ENCODE measurements at regions not wholly inside any gene's neighbourhood (a gene's known extent, or its start where the extent isn't known, plus 50 kb on each side); places are given as distances from the start of the nearest gene placed in this dataset.

- Histone ChIP-seq H3K36me3 (no peaks in the 10 kb centered on the region), H3K9me3 (no peaks in the 10 kb centered on the region), H3K27me3 (no peaks in the 10 kb centered on the region), H3K4me3 (no peak overlapping the region)
- no peak for DNase-seq
Measured at GRCh38 chr3:159825216-159825854, 163.3 kb upstream of the IL12A start.

DNA sequence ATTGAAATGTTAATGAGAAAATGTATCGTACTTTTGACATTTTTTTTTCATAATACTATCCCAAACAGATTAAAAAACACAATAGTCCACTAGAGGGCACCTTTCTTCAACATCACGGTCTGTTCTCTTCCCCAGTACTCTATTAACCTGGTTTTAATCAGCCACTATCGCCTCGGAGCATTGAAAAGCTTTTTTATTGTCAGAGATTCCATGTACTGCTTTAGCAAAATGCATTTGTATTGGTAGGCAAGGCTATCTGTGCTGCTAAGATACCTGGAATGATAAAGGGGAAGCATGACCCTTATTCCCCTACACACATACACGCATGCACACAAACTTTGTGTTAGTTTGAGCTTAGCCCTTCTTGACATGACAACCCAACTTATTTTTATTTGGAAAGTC lies 160.1 kb upstream of the IL12A start:
- Histone ChIP-seq H3K9me3 (no peaks in the 10 kb centered on the region), H3K4me3 (no peak overlapping the region), H3K36me3 (no peaks in the 10 kb centered on the region), H3K27me3 (no peaks in the 10 kb centered on the region)
- DNase-seq = no peak

GRCh38 chr3:159829056-159829455 lies 159.6 kb upstream of the IL12A start:
- Histone ChIP-seq H3K9me3 (no peaks in the 10 kb centered on the region), H3K27me3 (no peaks in the 10 kb centered on the region), H3K4me3 (no peak overlapping the region), H3K36me3 (no peaks in the 10 kb centered on the region)
- DNase-seq = no peak

- no peaks in the 10 kb centered on the region for H3K27me3 ChIP-seq
- no peak overlapping the region for H3K4me3 ChIP-seq
- no peaks in the 10 kb centered on the region for H3K9me3 ChIP-seq
- peak; percentile 90 for DNase-seq
- no peaks in the 10 kb centered on the region for H3K36me3 ChIP-seq
Measured at GRCh38 chr3:159829539-159830227, 159.0 kb upstream of the IL12A start.

GRCh38 chr3:159830523-159831154 lies 158.0 kb upstream of the IL12A start:
- Histone ChIP-seq H3K4me3 (no peak overlapping the region), H3K36me3 (no peaks in the 10 kb centered on the region), H3K27me3 (no peaks in the 10 kb centered on the region), H3K9me3 (no peaks in the 10 kb centered on the region)
- DNase-seq = no peak

DNA sequence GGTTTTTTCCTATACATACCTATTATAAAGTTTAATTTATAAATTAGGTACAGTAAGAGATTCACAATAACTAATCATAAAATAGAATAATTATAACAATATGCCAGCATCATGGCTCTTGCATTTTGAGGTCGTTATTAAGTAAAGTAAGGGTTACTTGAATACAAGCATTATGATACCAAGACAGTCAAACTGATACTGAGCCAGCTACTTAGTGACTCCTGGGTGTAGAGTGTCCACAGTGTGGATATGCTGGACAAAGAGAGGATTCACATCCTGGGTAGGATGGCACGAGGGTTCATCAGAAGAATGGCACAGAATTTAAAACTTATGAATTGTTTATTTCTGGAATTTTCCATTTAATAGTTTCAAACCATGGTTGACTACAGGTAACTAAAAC lies 157.2 kb upstream of the IL12A start:
- H3K9me3 ChIP-seq = no peaks in the 10 kb centered on the region

GRCh38 chr3:159832024-159832423 lies 156.6 kb upstream of the IL12A start:
- no peak overlapping the region for H3K4me3 ChIP-seq
- DNase-seq = no peak
- no peaks in the 10 kb centered on the region for H3K9me3 ChIP-seq
- H3K36me3 ChIP-seq = no peaks in the 10 kb centered on the region
- no peaks in the 10 kb centered on the region for H3K27me3 ChIP-seq

More for the DNA sequence above, 157.2 kb upstream of the IL12A start:
- Histone ChIP-seq H3K4me3 (no peak overlapping the region), H3K36me3 (no peaks in the 10 kb centered on the region), H3K27me3 (no peaks in the 10 kb centered on the region)
- no peak for DNase-seq

DNA sequence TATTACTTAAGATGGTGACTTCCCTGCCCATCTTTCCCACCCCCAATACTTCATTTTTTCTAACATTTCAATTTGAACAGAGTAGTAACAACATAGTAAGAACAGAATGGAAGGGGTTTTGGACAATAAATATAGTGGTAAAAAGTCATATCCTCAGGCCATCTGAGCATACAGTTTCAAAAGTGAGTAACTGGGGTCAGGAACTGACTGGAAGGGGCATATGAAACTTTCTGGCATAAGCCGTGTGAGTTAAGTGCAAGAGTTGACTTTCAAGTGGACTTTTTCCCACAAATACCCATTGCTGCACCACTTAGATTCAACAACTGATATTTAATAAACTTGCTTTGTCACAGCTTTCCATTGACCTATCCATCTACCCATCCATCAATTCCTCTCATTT lies 153.5 kb upstream of the IL12A start:
- no peaks in the 10 kb centered on the region for H3K36me3 ChIP-seq
- no peak overlapping the region for H3K4me3 ChIP-seq
- no peak for DNase-seq
- H3K9me3 ChIP-seq = no peaks in the 10 kb centered on the region
- H3K27me3 ChIP-seq = no peaks in the 10 kb centered on the region

DNA sequence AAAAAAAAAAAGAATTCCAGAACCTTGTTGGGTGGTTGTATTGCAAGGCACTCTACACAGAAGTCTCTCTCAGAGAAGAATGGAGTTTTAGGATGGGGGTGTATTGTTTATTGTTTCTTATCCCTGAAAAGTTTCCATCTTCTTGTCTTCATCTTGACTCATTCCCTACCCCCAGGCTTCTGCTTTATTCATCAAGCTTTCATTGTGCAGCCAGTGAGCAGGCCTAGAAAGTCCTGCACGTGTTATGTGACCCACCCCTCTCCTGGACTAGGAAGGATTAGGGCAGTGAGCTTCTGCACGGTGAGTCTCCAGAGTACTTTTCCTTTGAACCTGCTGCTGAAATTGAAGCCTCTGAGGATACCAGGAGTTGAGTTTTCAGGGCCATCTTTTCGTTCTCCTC lies 150.9 kb upstream of the IL12A start:
- no peak overlapping the region for H3K4me3 ChIP-seq
- H3K27me3 ChIP-seq = no peaks in the 10 kb centered on the region
- no peaks in the 10 kb centered on the region for H3K36me3 ChIP-seq
- H3K9me3 ChIP-seq = no peaks in the 10 kb centered on the region
- DNase-seq = no peak

- Histone ChIP-seq H3K9me3 (no peaks in the 10 kb centered on the region), H3K4me3 (no peak overlapping the region), H3K27me3 (no peaks in the 10 kb centered on the region), H3K36me3 (no peaks in the 10 kb centered on the region)
- no peak for DNase-seq
Measured at GRCh38 chr3:159838938-159839337, 149.7 kb upstream of the IL12A start.

DNA sequence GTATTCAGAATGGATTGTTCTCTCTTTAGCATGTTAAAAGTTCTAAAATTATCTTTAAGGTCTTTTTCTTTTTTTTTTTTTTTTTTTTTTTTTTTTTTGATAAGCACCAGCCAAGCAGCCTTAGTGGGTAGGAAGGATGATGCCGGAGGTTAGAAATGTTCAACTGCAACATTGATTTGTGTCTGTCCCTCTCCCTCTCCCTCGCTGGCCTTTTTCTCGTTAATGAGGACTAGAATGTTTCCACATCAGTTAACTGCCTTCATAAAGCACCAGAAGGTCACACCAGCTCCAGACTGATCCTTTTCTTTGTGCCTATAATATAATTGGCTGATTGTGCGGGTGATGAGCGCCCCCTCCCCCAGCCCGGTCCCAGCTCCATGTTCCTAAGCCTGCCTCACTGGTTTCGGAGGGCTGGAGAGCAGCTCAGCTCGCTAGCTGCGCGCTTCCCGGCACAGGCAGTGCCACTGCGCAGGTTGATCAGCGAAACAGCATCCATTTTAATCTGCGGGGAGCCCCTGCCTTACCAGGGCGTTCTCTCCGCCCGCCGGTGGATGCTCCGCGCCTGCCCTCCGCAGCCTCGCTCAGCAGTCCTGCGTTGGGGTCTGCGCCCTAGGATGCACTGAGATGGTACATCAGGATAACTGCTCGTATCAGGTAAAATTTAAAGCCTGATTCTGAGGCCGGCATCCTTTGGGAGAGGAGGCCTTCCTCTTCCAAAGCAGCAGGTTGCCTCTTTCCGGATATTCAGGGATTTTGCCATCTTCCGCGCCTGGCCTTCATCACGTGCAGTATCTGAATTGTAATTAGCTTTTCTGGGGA lies 148.9 kb upstream of the IL12A start, which contains the start of gene SCHIP1:
Gene SCHIP1, plus strand, starts transcription at position 301 of the 819 bp plus-strand sequence.
- Histone ChIP-seq H3K9me3 (no peaks in the 10 kb centered on the region), H3K27me3 (no peaks in the 10 kb centered on the region), H3K4me3 (no peak within 1 kb of the TSS), H3K36me3 (no peaks in the 10 kb centered on the region)
- DNase-seq = no peak

DNA sequence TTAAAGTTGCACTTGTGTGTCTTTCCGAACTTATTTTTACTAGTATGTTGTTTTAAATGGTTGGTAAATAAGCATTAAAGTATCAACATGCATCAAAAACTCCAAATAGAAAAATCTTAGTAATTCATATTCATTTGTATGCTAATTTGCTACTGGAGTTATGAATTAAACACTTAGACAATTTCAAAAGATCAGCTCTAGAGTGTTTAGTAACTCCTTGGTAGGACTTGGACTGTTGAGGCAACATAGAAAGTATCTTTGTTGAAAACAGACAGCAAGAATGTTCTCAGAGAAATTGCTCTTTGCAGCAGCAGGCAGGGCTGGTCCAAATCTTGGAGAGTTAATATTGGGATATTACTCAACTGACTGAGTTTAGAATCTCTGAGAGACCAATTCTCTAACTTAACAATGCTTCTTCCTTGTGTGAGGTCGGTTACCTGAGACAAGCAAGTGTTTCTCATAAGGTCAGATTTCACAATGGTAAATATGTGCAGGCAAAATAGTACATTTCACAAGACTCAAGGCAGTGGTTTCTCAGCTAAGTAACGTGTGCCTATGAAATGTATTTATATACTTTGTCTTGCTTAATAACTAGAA lies 147.8 kb upstream of the IL12A start:
- H3K9me3 ChIP-seq = no peaks in the 10 kb centered on the region
- no peak overlapping the region for H3K4me3 ChIP-seq
- H3K36me3 ChIP-seq = no peaks in the 10 kb centered on the region
- no peaks in the 10 kb centered on the region for H3K27me3 ChIP-seq
- no peak for DNase-seq

DNA sequence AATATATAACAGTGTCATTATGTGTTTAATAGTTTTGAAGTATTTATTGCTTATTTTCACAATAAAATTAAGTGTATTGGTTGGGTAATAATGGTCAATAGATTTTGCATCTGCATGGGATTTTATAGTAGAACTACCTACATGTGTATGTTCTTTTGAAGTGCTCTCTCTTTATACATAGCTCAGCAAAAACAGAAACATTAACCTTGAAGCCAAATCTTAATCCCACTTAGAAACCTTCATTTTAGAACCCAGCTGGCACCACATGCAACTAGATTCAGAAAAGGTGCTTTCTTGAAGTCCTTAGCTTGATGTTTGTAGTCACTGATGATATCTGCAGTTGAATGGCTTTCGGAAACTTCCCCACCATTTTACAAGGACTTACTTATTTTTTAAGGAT lies 146.9 kb upstream of the IL12A start:
- no peak overlapping the region for H3K4me3 ChIP-seq
- no peaks in the 10 kb centered on the region for H3K9me3 ChIP-seq
- no peaks in the 10 kb centered on the region for H3K27me3 ChIP-seq
- H3K36me3 ChIP-seq = no peaks in the 10 kb centered on the region
- no peak for DNase-seq

GRCh38 chr3:159843840-159844730 lies 144.6 kb upstream of the IL12A start:
- H3K9me3 ChIP-seq = no peaks in the 10 kb centered on the region
- no peaks in the 10 kb centered on the region for H3K36me3 ChIP-seq
- no peaks in the 10 kb centered on the region for H3K27me3 ChIP-seq
- DNase-seq = no peak
- H3K4me3 ChIP-seq = no peak overlapping the region

- H3K4me3 ChIP-seq = no peak overlapping the region
- H3K27me3 ChIP-seq = no peaks in the 10 kb centered on the region
- H3K36me3 ChIP-seq = no peaks in the 10 kb centered on the region
- H3K9me3 ChIP-seq = no peaks in the 10 kb centered on the region
- DNase-seq = no peak
Measured at GRCh38 chr3:159844801-159845261, 143.8 kb upstream of the IL12A start.

- Histone ChIP-seq H3K27me3 (no peaks in the 10 kb centered on the region), H3K36me3 (no peaks in the 10 kb centered on the region), H3K9me3 (no peaks in the 10 kb centered on the region), H3K4me3 (no peak overlapping the region)
- DNase-seq = no peak
Measured at GRCh38 chr3:159845737-159846136, 142.9 kb upstream of the IL12A start.

Measured in MG63 (cell line).